ENCODE measurements at regions not wholly inside any gene's neighbourhood (a gene's known extent, or its start where the extent isn't known, plus 50 kb on each side); places are given as distances from the start of the nearest gene placed in this dataset.

DNA sequence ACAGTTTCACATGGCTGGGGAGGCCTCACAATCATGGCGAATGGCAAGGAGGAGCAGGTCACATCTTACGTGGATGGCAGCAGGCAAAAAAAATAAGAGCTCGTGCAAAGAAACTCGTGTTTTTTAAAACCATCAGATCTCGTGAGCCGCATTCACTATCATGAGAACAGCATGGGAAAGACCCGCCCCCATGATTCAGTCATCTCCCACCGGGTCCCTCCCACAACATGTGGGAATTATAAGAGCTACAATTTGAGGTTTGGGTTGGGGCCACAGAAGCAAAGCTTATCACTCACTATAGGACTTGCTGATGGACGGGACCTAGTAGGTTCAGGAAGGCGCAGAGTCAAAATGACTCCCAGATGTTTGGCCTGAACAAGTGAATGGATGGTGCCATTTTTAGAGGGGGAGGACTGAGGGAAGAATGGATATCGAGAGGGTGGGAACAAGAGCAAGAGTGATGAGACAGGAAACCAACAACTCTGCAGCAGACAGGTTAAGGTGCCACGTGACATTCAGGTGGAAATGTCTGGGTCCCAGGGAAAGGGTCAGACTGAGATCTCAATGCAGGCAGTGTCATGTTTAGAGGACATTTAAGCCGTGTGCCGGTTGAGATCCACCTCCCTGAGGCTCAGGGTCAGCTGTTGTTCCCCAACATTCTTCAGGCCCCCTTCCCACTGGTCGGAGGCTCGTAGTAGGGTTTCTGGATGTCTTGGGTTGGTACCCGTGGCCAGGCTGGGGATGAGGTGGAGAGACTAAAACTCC is 85.7 kb downstream of the MYCN start:
- TF ChIP-seq, protein P1, sequence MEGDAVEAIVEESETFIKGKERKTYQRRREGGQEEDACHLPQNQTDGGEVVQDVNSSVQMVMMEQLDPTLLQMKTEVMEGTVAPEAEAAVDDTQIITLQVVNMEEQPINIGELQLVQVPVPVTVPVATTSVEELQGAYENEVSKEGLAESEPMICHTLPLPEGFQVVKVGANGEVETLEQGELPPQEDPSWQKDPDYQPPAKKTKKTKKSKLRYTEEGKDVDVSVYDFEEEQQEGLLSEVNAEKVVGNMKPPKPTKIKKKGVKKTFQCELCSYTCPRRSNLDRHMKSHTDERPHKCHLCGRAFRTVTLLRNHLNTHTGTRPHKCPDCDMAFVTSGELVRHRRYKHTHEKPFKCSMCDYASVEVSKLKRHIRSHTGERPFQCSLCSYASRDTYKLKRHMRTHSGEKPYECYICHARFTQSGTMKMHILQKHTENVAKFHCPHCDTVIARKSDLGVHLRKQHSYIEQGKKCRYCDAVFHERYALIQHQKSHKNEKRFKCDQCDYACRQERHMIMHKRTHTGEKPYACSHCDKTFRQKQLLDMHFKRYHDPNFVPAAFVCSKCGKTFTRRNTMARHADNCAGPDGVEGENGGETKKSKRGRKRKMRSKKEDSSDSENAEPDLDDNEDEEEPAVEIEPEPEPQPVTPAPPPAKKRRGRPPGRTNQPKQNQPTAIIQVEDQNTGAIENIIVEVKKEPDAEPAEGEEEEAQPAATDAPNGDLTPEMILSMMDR (IDR thresholded peaks at IDR 0.05), result no peak
- no peak for TF ChIP-seq POLR2A (IDR thresholded peaks at IDR 0.05)
- no peak for TF ChIP-seq POLR2AphosphoS5 (IDR thresholded peaks at IDR 0.05; ENCODE audit: insufficient read depth in 1 of 2, low read depth in 1 of 2)
